ENCODE measurements at regions not wholly inside any gene's neighbourhood (a gene's known extent, or its start where the extent isn't known, plus 50 kb on each side); places are given as distances from the start of the nearest gene placed in this dataset.

DNA sequence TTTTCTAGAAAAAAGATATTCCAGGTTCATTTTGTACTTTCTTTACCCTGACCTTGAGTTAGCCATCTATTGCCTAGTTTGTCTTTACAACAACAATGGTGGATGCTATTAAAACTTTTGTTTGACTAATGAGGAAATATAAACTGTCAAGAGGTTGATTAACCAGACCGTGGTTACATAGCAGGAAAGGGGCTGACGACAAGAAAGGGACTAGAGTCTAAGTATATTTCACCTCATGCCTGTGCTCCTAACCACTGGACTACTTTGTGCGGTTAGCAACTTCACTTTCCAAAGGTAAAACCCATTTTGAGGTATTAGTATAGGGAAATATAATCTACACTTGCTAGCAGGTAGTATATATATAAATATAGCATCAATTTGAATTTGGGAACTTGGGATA lies 327.1 kb downstream of the SATB1 start:
- in situ Hi-C loops (cut with MboI; ENCODE audit: low pct_unique_long_range_greater_than_20kb, low sequenced_read_pairs, unreplicated experiment): no loop called here

DNA sequence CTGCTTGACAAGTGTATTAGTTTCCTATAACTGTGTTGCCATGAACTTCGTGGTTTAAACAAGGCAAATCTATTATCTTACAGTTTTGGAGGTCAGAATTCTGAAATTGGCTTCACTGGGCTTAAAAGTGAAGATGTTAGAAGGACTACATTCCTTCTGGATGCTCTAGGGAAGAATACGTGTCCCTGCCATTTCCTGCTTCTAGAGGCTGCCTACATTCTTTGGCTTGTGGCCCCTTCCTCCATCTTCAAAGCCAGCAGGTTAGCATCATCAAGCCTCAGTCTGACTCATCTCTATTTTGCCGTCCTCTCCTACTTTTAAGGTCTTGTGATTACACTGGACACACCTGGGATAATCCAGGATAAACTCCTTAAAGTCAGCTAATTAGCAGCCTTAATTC lies 327.7 kb downstream of the SATB1 start:
- in situ Hi-C loops (cut with MboI; ENCODE audit: low pct_unique_long_range_greater_than_20kb, low sequenced_read_pairs, unreplicated experiment): no loop called here
- no peak for DNase-seq (ENCODE audit: low spot score)
- TF ChIP-seq, protein P1, sequence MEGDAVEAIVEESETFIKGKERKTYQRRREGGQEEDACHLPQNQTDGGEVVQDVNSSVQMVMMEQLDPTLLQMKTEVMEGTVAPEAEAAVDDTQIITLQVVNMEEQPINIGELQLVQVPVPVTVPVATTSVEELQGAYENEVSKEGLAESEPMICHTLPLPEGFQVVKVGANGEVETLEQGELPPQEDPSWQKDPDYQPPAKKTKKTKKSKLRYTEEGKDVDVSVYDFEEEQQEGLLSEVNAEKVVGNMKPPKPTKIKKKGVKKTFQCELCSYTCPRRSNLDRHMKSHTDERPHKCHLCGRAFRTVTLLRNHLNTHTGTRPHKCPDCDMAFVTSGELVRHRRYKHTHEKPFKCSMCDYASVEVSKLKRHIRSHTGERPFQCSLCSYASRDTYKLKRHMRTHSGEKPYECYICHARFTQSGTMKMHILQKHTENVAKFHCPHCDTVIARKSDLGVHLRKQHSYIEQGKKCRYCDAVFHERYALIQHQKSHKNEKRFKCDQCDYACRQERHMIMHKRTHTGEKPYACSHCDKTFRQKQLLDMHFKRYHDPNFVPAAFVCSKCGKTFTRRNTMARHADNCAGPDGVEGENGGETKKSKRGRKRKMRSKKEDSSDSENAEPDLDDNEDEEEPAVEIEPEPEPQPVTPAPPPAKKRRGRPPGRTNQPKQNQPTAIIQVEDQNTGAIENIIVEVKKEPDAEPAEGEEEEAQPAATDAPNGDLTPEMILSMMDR (IDR thresholded peaks at IDR 0.05; ENCODE audit: extremely low read depth, insufficient read depth, missing control alignments): no peak

More for the DNA sequence above, 327.1 kb downstream of the SATB1 start:
- no peak for DNase-seq (ENCODE audit: low spot score)
- TF ChIP-seq, protein P1 (IDR thresholded peaks at IDR 0.05; ENCODE audit: extremely low read depth, insufficient read depth, missing control alignments): no peak

DNA sequence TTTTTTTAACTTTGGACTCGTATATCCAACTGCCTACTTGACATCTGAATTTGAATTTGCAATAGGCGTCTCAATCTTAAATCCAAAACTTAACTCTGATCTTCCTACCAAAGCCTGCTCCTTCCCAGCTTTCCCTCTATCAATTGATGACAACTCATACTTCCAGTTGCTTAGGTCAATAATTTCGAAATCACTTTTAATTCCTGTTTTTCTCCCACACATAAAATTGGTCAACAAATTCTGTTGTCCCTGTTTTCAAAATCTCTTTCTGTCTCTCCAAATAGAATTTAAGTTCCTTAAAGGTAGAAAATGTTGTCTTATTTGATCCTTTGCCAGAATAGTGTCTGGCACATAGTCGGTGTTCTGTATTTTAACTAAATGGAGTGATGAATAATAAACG lies 332.4 kb downstream of the SATB1 start:
- TF ChIP-seq, protein P1 (IDR thresholded peaks at IDR 0.05; ENCODE audit: extremely low read depth, insufficient read depth, missing control alignments): no peak
- no peak for DNase-seq (ENCODE audit: low spot score)
- in situ Hi-C loops (cut with MboI; ENCODE audit: low pct_unique_long_range_greater_than_20kb, low sequenced_read_pairs, unreplicated experiment): no loop called here

DNA sequence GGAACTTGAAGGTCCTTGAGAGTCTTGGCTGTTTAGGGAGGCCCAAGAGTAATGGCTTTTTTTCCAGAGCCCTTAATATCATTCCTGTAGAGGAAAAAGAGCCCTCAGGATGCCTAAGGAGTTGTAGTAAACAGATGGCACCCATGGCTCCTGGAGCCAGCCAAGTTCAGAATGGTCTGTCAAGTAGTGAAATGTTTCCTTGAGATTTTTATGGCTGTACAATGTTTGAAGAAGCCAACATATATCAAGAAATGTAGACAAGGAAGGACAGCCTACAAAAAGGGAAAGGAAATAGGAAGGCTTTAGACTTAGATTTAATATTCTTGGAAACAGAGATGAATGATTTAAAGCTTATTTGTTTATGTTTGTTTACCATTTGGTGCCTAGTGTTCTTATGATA lies 334.8 kb downstream of the SATB1 start:
- TF ChIP-seq, protein P1 (IDR thresholded peaks at IDR 0.05; ENCODE audit: extremely low read depth, insufficient read depth, missing control alignments): no peak
- DNase-seq (ENCODE audit: low spot score): no peak
- in situ Hi-C loops (cut with MboI; ENCODE audit: low pct_unique_long_range_greater_than_20kb, low sequenced_read_pairs, unreplicated experiment): no loop called here

DNA sequence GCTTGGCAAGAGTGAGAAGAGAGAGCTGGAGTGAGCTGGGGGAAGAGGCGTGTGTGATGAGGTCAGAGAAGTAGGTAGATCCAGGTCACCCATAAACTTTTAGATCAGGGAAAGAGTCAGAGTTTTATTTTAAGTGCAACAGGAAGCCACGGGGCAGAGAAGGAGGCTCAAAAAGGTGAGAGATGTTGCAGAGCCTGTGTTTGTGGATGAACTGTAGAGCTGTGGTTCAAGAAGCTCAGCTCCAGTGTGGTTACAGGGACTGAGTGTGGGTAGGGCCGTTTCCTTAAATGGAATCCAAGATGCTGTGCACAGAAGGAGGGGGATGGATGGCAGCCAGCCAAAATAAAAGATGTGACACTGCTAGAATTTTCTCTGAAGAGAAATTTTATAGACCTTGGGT lies 337.2 kb downstream of the SATB1 start:
- TF ChIP-seq, protein P1 (IDR thresholded peaks at IDR 0.05; ENCODE audit: extremely low read depth, insufficient read depth, missing control alignments): no peak
- DNase-seq (ENCODE audit: low spot score): no peak
- in situ Hi-C loops (cut with MboI; ENCODE audit: low pct_unique_long_range_greater_than_20kb, low sequenced_read_pairs, unreplicated experiment): no loop called here

DNA sequence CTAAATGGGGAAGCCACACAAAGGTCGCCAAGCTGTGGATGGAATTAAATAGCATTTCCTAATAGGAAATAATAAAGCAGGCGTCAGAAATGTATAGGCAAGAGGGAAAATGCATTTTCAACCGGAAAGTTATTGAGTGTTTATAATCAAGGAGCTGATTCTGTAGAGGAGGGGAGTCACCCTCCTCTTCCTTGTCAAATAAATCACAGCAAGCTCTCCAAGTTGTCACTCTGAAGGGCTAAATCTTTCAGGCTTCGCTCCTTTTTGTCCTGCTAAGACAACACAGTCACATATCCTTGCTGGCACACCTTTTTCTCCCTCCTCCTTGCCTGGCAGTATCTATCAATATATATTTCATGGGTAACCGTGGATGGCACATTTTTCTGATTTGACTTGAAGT lies 338.4 kb downstream of the SATB1 start:
- DNase-seq (ENCODE audit: low spot score): no peak
- TF ChIP-seq, protein P1 (IDR thresholded peaks at IDR 0.05; ENCODE audit: extremely low read depth, insufficient read depth, missing control alignments): no peak
- in situ Hi-C loops (cut with MboI; ENCODE audit: low pct_unique_long_range_greater_than_20kb, low sequenced_read_pairs, unreplicated experiment): no loop called here

DNA sequence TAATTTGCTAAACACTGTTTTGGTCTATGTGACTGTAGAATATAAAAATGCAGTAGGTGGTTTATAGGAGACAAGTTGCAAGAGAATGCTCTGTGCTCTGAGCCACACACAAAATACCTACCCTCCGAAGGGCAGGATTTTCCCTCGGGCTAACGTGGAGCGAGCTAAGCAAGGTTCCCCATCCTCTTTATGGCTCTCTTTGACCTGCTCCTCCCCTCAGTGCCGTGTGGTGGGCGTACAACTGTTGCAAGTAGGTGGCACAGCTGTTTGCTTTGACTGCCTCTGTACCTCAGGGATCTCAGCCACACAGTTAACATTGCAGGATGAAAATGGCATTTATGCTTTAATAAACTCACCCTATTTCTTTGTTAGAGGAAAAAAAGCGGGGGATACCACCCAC lies 339.1 kb downstream of the SATB1 start:
- TF ChIP-seq, protein P1 (IDR thresholded peaks at IDR 0.05; ENCODE audit: extremely low read depth, insufficient read depth, missing control alignments): no peak
- in situ Hi-C loops (cut with MboI; ENCODE audit: low pct_unique_long_range_greater_than_20kb, low sequenced_read_pairs, unreplicated experiment): no loop called here
- DNase-seq (ENCODE audit: low spot score): no peak

All from GM13977 (cell line).